ENCODE measurements at regions not wholly inside any gene's neighbourhood (a gene's known extent, or its start where the extent isn't known, plus 50 kb on each side); places are given as distances from the start of the nearest gene placed in this dataset.

GRCh38 chr7:32403463-32404229, 86.5 kb downstream of the LSM5 start:
- Histone ChIP-seq H2AFZ (ENCODE audit: low read depth) (no peak overlapping the region), H3K27ac (ENCODE audit: low read depth in 2 of 2, low read length in 1 of 2) (no peak overlapping the region), H3F3A (replicated peaks; ENCODE audit: insufficient read depth) (no peaks in the 10 kb centered on the region), H3K9ac (no peak overlapping the region), H3K9me3 (no peaks in the 10 kb centered on the region), H3K4me3 (ENCODE audit: low read depth in 2 of 2, low read length in 1 of 2) (no peak overlapping the region), H3K27me3 (ENCODE audit: insufficient read depth) (no peaks in the 10 kb centered on the region; the same call in 1 of the 2 replicates), H3K79me2 (ENCODE audit: insufficient read depth) (no peaks in the 10 kb centered on the region), H3K9me2 (no peaks in the 10 kb centered on the region), H3K36me3 (replicated peaks in 1 of 2; ENCODE audit: control insufficient read depth in 1 of 2, insufficient read depth in 2 of 2, low read length in 1 of 2) (no peaks in the 10 kb centered on the region), H3K4me2 (no peak overlapping the region), H3K4me1 (ENCODE audit: control insufficient read depth in 1 of 2, insufficient read depth in 2 of 2, low read depth in 1 of 2, low read length in 1 of 2) (no peaks in the 10 kb centered on the region), H4K20me1 (ENCODE audit: insufficient read depth) (no peaks in the 10 kb centered on the region)
- TF ChIP-seq, protein P1, sequence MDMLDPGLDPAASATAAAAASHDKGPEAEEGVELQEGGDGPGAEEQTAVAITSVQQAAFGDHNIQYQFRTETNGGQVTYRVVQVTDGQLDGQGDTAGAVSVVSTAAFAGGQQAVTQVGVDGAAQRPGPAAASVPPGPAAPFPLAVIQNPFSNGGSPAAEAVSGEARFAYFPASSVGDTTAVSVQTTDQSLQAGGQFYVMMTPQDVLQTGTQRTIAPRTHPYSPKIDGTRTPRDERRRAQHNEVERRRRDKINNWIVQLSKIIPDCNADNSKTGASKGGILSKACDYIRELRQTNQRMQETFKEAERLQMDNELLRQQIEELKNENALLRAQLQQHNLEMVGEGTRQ (IDR thresholded peaks at IDR 0.05; ENCODE audit: borderline replicate concordance, low read depth, low read length) = no peak
- TF ChIP-seq RFX5 (IDR thresholded peaks at IDR 0.05; ENCODE audit: low read length) (no peak), NFIC (IDR thresholded peaks at IDR 0.05; ENCODE audit: borderline replicate concordance) (no peak)
- DNase-seq = no peak
- POLR2A ChIA-PET = no interaction called here
- CTCF ChIA-PET = no interaction called here
- 8% methylated on average over 11 of the region's 11 CpGs for WGBS (ENCODE audit: low lambda C conversion rate)

DNA sequence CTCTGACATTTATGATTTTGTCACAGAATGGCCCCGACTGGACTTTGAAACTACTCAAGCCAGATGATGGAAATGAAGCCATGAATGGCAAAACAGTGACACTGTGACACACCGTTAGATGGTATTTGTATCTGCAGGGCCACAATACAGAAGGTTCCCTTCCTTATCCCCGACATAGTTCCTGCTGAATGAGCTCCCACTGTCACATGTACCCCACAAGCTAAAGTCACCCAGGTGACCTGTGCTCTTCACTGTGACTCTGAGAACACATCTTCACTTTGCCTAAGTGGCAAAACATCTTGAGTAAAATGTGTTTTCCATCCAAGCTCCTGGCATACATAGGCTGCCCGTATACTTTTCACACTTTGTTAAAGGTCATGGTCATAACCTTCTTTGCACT, 89.5 kb downstream of the LSM5 start:
- WGBS (ENCODE audit: low lambda C conversion rate) = 8% methylated on average over 4 of the region's 4 CpGs
- H3K27me3 ChIP-seq (ENCODE audit: insufficient read depth) = no peaks in the 10 kb centered on the region; the same call in 1 of the 2 replicates
- TF ChIP-seq CHD2 (IDR thresholded peaks at IDR 0.05; ENCODE audit: low read length, partially characterized antibody) = no peak
- TF ChIP-seq, protein P2, sequence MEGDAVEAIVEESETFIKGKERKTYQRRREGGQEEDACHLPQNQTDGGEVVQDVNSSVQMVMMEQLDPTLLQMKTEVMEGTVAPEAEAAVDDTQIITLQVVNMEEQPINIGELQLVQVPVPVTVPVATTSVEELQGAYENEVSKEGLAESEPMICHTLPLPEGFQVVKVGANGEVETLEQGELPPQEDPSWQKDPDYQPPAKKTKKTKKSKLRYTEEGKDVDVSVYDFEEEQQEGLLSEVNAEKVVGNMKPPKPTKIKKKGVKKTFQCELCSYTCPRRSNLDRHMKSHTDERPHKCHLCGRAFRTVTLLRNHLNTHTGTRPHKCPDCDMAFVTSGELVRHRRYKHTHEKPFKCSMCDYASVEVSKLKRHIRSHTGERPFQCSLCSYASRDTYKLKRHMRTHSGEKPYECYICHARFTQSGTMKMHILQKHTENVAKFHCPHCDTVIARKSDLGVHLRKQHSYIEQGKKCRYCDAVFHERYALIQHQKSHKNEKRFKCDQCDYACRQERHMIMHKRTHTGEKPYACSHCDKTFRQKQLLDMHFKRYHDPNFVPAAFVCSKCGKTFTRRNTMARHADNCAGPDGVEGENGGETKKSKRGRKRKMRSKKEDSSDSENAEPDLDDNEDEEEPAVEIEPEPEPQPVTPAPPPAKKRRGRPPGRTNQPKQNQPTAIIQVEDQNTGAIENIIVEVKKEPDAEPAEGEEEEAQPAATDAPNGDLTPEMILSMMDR (IDR thresholded peaks at IDR 0.05) = no peak
- no peak for TF ChIP-seq MEF2A (IDR thresholded peaks at IDR 0.05; ENCODE audit: borderline replicate concordance, low read depth)
- TF ChIP-seq ELF1 (IDR thresholded peaks at IDR 0.05) = no peak
- TF ChIP-seq, protein P3, sequence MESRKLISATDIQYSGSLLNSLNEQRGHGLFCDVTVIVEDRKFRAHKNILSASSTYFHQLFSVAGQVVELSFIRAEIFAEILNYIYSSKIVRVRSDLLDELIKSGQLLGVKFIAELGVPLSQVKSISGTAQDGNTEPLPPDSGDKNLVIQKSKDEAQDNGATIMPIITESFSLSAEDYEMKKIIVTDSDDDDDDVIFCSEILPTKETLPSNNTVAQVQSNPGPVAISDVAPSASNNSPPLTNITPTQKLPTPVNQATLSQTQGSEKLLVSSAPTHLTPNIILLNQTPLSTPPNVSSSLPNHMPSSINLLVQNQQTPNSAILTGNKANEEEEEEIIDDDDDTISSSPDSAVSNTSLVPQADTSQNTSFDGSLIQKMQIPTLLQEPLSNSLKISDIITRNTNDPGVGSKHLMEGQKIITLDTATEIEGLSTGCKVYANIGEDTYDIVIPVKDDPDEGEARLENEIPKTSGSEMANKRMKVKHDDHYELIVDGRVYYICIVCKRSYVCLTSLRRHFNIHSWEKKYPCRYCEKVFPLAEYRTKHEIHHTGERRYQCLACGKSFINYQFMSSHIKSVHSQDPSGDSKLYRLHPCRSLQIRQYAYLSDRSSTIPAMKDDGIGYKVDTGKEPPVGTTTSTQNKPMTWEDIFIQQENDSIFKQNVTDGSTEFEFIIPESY (IDR thresholded peaks at IDR 0.05; ENCODE audit: borderline replicate concordance, low read depth) = no peak
- TF ChIP-seq, protein P1 (IDR thresholded peaks at IDR 0.05; ENCODE audit: borderline replicate concordance, low read depth, low read length) = no peak
- TF ChIP-seq NFIC (IDR thresholded peaks at IDR 0.05; ENCODE audit: borderline replicate concordance) = no peak
- no peak for TF ChIP-seq IRF3 (IDR thresholded peaks at IDR 0.05; ENCODE audit: low read depth, low read length)
- no peak for TF ChIP-seq EZH2phosphoT487 (IDR thresholded peaks at IDR 0.05; ENCODE audit: borderline replicate concordance, low read depth)
- TF ChIP-seq POLR2AphosphoS5 (IDR thresholded peaks at IDR 0.05; ENCODE audit: low read depth, low read length) = no peak
- TF ChIP-seq RXRA (IDR thresholded peaks at IDR 0.05; ENCODE audit: borderline replicate concordance, low read depth) = no peak
- TF ChIP-seq FOSL2 (IDR thresholded peaks at IDR 0.05; ENCODE audit: borderline replicate concordance, low read depth) = no peak
- TF ChIP-seq RCOR1 (IDR thresholded peaks at IDR 0.05; ENCODE audit: low read length) = no peak
- H3K27ac ChIP-seq (ENCODE audit: low read depth in 2 of 2, low read length in 1 of 2) = no peak overlapping the region
- no peak overlapping the region for H3K9ac ChIP-seq
- DNase-seq = no peak
- POLR2A ChIA-PET = no interaction called here
- H3K79me2 ChIP-seq (ENCODE audit: insufficient read depth) = no peaks in the 10 kb centered on the region
- no peaks in the 10 kb centered on the region for H4K20me1 ChIP-seq (ENCODE audit: insufficient read depth)
- no peak overlapping the region for H3K4me2 ChIP-seq
- H3K36me3 ChIP-seq (replicated peaks in 1 of 2; ENCODE audit: control insufficient read depth in 1 of 2, insufficient read depth in 2 of 2, low read length in 1 of 2) = no peaks in the 10 kb centered on the region
- CTCF ChIA-PET = no interaction called here
- no peaks in the 10 kb centered on the region for H3K9me2 ChIP-seq
- H3K4me3 ChIP-seq (ENCODE audit: low read depth in 2 of 2, low read length in 1 of 2) = no peak overlapping the region
- H3K4me1 ChIP-seq (ENCODE audit: control insufficient read depth in 1 of 2, insufficient read depth in 2 of 2, low read depth in 1 of 2, low read length in 1 of 2) = no peaks in the 10 kb centered on the region
- H3K9me3 ChIP-seq = no peaks in the 10 kb centered on the region
- H2AFZ ChIP-seq (ENCODE audit: low read depth) = no peak overlapping the region
- no peaks in the 10 kb centered on the region for H3F3A ChIP-seq (replicated peaks; ENCODE audit: insufficient read depth)

All from SK-N-SH (cell line).